GM18873 (cell line): ENCODE measurements at regions not wholly inside any gene's neighbourhood (a gene's known extent, or its start where the extent isn't known, plus 50 kb on each side); places are given as distances from the start of the nearest gene placed in this dataset.
"Not testable (repeated sequence)": the region's sequence is repeated elsewhere in the genome, so short reads cannot be mapped to it uniquely, and the experiment has no call there.

Experiments
- ATAC-seq: cut with Tn5 transposase; IDR thresholded peaks from one replicate; pipeline ENCODE4 v1.9.1; 2021; ENCODE audit warnings: mild to moderate bottlenecking, moderate library complexity, moderate number of reproducible peaks; ENCODE audit not compliant: unreplicated experiment, low FRiP score

DNA sequence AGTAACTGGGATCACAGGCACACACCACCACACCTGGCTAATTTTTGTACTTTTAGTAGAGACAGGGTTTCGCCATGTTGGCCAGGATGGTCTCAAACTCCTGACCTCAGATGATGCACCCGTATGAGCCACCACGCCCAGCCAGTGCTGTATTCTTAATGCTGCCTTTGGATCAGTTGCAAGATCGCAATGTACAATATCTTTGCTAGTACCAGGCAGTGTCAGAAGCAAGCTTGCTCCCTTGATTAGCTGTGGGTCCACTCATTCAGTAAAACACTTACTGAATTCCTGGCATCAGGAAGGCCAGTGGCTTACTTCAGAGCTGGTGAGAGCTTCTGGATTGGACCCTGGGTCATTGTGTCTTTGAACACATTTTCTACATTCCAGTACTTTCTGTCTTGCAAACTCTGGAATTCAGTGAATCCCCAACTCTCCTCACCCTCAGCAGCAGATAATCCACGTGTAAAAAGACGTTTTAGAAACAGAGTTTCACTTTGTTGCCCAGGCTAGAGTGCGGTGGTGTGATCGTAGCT is 1183.7 kb downstream of the AACS start:
- no peak for ATAC-seq

DNA sequence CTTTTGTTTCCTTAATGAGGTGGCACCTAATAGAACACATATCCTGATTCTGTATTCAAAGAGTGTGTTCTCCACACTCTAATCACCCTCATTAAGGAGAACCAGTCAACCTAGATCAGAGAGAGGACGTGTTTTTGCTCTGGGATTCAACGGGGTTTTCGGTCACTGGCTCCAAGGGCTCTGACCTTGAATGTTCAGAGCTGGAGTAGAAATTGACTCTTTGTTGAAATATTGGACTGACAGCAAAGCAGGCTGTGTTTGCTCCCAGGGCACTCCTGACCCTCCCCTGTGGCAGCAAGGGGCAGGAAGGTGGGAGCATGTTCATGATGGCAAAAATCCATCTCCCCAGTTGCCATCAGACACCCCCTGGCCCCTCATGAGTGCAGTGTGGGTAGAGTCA is 1193.0 kb downstream of the AACS start:
- ATAC-seq: no peak

DNA sequence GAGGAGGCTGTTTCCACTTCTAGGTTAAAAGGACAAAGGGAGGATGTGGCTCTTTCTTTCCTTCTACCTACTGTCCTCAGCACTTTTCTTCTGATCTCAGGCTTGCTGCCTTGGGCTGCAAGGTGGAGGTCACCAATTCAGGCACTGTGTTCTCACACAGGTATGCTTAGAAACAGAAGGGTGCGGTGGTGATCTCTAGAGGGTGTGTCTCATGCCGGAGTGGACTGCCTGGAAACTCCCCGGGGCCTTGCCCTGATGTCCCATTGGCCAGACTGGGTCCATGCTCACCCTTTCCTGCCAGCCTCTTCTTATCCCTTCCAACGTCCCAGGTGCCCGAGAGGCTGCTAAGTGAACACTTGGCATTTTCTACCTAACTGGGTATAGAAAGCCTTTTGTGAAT is 1197.6 kb downstream of the AACS start:
- ATAC-seq: no peak

DNA sequence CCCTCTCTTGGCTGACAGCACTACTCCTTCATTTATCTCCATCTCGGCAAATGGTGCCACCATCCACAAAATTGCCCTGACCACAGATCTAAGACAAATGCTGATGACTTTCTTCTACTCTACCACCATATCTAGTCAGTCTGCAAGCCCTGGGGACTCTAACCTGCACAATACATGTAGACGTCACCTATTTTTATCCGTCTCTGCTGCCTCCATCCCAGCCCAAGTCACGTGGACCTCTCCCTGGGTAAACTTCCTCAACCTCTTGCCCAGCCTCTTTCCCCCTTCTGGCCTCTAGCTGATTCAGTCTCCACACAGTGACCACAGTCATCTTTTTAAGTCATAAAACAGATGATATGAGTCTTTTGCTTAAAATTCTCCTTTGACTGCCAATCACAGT is 1203.0 kb downstream of the AACS start:
- no peak for ATAC-seq

DNA sequence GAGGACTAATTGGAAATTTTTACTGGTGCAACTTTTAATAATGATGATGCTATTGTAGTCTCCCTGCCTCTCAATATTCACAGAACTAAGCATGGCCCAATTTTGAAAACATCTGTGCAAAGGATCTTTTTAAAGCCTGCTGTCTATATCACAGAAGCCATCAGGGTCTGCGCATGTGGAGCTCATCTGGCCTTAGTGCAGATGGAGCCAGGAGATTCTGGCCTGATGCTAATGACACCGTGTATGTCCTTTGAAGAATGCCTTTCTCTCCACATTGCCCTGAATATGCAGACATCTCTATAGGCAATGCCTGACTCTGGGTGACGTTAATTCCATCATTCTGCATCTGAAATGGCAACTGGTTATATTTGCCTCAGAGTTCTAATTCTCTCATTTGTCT is 1205.9 kb downstream of the AACS start:
- no peak for ATAC-seq

DNA sequence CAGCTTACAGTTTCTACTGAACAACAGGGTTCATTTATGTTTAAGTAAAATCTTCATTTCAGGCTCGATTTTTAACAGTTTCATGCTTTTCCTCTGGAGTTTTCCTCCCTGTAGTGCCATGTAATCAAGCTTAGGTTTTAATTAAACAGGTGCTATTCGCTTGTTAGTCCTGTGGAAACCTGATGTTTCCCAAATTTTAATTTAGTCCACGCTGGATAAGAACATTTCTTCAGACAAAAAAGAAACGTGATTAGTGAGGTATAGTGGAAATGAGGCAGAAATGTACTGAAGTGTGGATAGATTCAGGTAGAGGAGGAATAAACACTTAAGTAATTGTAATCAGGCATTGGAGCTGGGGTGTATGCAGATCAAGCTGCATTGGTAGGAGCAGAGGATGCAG is 1217.5 kb downstream of the AACS start:
- ATAC-seq: no peak

DNA sequence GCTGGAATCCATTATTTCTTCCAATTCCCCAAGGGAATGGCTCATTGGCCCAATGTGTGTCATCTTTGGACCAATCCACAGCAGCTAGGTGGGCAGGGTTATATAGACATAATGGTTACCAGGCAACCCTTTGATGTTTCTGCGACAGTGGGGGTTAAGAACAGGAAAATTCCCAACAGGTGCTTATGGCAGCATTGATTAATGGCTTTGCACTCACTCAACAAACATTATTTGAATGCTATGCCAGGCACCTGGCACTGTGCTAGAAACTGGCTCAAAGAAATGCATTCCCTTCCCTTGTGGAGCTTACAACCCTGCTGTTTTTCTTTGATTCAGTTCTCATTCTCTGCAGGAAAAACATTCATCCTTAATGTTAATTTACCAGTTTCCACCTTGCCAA is 1221.0 kb downstream of the AACS start:
- ATAC-seq: no peak

DNA sequence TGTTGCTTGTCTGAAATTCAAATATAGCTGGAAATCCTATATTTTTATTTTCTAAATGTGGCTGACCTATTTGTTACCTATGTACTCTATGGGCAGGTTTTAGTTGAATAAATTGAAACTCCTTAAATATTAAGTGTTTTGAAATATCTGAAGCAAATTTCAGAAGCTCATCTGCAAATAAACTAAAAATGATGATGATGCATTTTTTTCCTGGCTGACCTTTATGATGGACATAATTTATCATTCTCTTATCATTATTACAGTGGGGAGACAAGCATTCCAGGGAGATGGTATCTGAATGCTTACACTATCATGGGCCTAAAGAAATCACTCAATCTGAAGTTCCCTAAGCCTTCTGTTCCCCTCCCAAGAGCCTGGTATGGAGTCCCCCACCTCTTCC is 1225.2 kb downstream of the AACS start:
- no peak for ATAC-seq

DNA sequence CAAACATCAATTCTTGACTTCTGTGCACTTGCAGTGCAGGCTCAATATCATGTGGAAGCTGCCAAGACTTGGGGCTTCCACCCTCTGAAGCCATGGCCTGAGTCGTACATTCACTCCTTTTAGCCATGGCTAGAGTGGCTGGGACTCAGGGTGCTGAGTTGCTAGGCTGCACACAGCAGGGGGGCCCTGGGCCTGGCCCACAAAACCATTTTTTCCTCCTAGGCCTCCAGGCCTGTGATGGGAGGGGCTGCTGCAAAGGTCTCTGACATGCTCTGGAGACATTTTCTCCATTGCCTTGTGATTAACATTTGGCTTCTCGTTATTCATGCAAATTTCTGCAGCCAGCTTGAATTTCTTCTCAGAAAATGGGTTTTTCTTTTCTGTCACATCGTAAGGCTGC is 1226.8 kb downstream of the AACS start:
- not testable (repeated sequence) for ATAC-seq

DNA sequence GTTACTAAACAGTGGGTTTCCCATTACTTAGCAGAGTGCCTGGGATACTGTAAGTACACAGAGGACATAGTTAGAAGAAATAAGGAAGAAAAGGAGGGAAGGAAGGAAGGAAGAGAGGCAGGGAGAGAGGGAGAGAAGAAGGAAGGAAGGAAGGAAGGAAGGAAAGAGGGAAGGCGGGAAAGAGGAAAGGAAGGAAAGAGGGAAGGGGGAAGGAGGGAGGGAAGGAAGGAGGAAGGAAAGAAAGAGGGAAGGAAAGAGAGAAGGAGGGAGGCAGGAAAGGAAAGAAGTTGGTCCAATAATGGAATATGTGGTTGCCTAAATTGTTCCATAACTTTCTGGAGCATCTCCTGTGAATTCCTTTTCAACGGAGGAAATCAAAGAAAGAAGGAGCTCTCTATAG is 1230.4 kb downstream of the AACS start:
- no peak for ATAC-seq

DNA sequence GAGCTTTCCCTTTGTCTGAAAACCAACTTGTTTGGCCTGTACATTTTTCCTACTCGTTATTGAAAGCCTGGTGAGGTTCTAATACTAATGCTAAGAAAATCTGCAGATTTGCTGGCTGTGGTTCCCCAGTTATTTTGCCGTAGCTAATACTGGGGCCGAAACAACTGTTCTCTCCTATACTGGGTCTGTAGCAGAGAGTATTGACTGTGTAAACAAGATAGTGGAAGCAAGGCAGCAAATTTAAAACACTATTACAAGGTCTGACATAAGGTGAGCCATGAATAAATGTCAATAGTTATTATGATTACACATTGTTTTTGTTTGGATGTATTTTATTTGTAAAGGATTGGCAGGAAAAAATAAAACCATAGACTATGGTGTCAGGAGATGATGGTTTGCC is 1244.0 kb downstream of the AACS start:
- ATAC-seq: no peak

DNA sequence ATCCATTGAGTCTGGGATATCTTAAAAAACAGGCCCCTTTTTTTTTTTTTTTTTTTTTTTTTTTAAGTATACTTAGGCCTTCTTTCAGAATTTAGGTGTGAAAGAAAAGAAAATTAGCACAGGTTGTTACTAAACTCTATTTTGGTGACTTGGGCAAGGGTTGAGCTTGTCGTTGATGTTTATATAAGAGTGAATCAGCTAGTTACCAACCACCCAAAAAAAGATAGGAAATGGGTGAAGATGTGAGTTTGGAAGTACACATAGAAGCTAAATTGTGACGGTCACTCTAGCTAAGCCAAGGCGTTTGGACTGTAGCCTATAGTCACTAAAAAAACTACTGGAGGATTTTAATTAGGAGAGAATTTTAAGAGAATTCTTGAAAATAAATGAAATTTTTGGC is 1247.2 kb downstream of the AACS start:
- ATAC-seq: no peak

DNA sequence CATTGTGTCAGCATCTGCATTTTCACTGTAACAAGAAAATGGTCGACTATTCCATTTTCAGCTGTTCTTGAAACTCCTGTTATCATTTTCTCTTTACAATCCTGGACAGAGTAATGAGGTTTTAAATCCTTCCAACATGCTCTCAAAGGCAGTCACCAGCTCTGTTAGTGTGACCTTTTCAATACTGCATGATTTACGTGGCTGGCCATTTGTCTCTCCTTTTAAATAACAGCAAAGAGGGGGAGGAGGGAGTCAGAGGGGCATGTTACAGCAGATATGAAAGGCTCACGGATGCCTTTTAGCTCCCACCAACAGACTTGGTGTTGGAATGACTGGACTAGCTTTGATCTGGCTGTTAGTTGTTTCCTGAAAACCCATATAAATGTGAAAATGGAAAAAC is 1251.2 kb downstream of the AACS start:
- no peak for ATAC-seq

DNA sequence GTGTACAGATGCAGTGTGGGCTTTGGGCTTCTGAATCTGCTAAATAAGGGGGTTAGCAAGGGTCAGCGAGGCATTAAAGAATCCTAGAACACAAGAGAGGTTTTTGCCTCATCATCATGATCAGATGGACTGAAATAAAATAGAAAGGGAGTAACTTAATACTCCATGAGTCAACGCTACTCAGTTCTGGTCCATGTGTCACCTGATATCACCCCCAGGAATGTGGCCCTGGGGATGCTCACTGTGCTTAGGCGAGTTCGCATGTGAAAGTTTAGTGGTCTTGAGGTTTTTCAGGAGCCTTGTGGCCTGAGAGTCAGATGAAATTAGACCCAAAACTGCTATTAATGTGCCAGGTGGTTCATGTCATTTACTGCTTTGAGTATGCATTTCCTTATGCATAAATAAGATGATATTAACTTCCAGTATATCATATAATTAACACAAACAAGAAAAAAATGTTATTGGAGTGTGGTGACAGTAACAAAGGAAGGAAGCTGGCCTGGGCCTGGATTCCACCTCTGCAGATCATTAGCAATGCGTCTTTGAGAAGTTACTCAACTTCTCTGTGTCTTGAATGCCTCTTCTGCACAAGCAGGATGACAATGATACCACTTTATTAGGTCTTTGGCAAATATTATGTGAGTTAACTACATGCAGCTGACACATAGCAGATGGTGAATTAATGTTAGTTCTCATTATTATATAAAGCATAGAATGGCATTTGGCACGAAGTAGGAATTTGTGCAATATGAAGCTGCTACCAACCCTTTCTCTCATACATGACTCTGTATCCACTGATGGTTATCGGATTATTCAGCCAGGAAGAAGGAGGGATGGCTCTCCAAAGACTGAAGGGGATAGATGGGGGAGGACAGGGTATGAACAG is 1272.6 kb downstream of the AACS start:
- no peak for ATAC-seq

DNA sequence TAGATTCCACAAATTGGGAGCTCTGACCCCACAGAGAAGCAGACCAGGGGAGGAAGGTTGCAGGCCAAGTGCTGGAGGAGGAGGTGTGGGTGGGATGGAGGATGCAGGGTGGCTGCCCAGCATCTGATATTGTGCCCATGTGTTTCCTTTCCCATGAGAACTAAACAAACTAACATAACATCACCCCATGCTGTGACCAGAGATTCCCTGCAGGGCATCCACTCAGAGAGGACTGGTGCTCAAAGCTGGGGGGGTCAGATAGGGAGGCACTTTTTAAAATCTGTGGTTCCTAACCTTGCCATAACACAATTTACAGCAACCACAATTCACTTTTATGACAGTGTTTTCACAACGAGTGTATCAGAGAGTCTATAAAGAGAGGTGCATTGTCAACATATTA is 1277.6 kb downstream of the AACS start:
- no peak for ATAC-seq

DNA sequence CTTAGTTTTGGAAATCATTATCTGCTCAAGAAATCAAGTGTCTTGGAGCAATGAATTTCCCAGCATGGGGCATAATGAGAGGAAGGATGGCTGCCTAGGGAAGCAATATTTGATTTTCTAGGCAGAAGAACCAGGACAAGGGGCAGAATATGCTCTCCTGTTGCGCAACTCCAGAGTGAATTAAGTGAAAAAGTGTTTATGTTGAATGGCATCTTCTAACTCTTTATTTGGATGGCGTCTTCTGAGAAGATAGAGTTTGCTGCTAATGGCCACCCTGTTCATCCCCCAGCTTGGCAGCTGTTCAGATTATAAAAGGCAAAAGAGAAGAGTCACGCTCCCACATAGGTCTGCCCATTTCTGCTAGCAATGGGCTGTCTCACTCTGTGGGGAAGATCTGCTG is 1278.1 kb downstream of the AACS start:
- no peak for ATAC-seq

DNA sequence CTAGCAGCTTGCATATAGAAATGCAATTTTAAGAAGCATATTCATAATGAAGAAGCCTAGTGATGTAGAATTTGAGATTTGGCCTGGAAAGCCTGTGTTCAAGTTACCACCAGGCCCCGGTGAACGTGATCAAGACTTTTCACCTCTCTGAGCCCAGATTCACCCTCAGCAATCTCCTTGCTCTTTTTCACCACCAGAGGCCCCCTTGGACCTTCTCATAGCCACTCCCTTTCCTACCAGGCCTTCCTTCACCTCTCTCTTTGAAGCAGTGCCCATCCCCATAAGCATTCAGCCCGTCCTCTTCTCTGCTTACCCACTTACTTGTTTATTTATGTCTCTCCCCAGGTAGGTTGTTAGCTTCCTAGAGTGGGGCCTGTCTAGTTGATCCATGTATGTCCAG is 1280.9 kb downstream of the AACS start:
- ATAC-seq: no peak

DNA sequence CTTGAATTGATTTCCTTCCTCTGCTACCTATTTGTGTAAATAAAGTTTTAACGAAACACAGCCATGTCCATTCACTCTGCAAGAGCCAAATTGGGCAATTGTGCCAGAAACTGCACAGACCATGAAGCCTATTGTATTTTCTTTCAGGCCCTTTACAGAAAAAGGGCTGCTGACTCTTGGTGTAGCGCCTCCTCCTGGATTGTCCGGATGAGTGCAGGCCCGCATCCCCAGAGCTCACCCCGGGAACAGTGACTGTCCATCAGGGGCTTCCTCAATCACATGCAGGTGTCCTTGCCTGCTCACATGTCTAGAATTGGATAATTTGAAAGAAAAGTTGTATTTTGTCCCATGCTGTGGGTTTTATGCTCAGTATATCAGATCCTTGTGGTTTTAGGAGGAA is 1282.2 kb downstream of the AACS start:
- ATAC-seq: no peak

DNA sequence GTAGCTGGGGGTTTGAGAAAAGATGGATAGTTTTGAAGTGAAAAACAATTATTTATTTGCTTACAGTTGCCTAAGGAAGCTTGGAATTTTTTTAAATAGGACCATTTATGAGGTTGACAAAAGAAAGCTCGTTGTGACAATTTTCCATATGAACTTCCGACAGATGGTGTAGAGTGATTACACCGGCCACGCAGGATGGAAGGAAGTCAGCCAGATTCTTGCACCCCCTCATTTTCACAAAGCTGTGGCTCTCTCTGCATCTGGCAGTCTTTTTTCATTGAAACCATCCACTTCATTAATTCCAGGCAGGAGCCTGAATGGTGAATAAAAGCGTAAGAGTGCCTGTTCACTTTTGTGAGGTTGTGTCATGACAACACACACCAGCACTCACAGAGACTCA is 1284.1 kb downstream of the AACS start:
- ATAC-seq: no peak

DNA sequence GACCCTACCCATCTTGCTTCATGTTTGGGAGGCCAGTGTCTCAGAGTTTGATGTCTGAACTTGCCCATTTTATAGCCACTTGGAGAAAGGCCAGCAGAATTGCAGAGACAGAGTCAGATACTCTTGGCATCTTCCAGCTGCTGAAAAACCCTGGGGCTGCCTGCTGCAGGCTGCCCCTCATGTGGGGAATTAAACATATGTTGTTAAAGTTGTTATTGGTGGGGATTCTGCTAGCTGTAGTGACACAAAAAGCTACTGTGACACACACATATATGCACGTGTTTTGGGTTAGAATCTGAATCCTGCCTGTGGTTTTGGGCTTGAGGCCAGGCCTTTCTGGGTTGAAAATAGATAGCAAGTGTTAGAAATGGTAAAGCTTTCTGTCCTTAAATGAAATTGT is 1288.4 kb downstream of the AACS start:
- ATAC-seq: no peak

DNA sequence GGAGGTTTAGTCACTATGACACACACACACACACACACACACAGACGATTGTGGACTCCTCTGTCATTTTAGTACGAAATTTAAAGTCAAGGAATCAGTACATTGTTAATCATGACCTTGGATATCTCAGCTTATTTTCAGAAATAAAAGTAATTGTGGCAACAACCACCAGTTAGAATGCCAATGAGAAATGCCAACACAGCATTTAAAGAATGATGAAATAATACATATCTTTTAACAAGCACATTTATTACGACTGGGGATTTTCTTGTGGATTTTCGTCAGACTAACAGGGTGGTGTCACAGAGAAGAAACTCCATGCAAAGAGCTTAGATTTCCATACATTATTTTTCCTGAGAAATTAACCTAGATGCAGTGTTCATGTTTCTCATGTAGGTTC is 1289.4 kb downstream of the AACS start:
- ATAC-seq: no peak

DNA sequence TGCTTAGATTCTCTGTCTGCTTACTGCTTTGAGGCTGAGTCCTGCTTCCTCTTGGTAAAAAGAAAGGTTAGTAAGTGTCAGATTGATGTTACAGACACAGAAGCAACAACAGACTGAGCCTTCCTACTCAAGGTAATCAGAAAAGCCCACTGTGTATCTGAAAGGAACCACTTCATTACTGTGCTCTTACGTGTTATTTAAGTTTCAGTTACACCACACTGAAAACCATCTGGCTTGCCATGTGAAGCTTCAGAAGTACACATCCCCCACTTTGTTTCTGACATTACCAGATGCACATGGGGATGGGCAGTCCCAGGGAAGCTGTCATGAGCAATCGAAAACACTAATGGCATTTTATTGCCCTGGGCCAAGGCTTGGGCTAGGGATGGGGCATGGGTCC is 1290.1 kb downstream of the AACS start:
- no peak for ATAC-seq
